PFSK-1 (cell line): ENCODE measurements at regions not wholly inside any gene's neighbourhood (a gene's known extent, or its start where the extent isn't known, plus 50 kb on each side); places are given as distances from the start of the nearest gene placed in this dataset.

Experiments used
- FOXP2 ChIP-seq: optimal IDR thresholded peaks from 2 replicates; pipeline ENCODE3; 2011; ENCODE audit warnings: borderline replicate concordance, control low read depth, inconsistent platforms; ENCODE audit not compliant: insufficient read depth; ENCODE audit errors: extremely low read length, extremely low read depth
- POLR2AphosphoS5 ChIP-seq: IDR thresholded peaks from 2 replicates; pipeline ENCODE4 v1.6.1; 2012; ENCODE audit warnings: low read depth, mild to moderate bottlenecking, control low read depth, low read length, moderate library complexity
- REST ChIP-seq, 2 experiments: IDR thresholded peaks; 2 replicates each; pipeline versions ENCODE4 v1.6.1 to v1.8.0; 2011 to 2012; ENCODE audit warnings: low read depth in 2 of 2, low read length in 2 of 2, control low read depth in 1 of 2, inconsistent platforms in 1 of 2, mild to moderate bottlenecking in 1 of 2, moderate library complexity in 1 of 2; ENCODE audit not compliant: insufficient read depth in 1 of 2
- SIN3A ChIP-seq: IDR thresholded peaks from 2 replicates; pipeline ENCODE4 v1.6.1; 2012; ENCODE audit warnings: mild to moderate bottlenecking, low read length, moderate library complexity, borderline replicate concordance; ENCODE audit not compliant: insufficient read depth
- TAF1 ChIP-seq: IDR thresholded peaks from 2 replicates; pipeline ENCODE4 v1.6.1; 2012; ENCODE audit warnings: low read length, control low read depth, borderline replicate concordance; ENCODE audit not compliant: insufficient read depth

DNA sequence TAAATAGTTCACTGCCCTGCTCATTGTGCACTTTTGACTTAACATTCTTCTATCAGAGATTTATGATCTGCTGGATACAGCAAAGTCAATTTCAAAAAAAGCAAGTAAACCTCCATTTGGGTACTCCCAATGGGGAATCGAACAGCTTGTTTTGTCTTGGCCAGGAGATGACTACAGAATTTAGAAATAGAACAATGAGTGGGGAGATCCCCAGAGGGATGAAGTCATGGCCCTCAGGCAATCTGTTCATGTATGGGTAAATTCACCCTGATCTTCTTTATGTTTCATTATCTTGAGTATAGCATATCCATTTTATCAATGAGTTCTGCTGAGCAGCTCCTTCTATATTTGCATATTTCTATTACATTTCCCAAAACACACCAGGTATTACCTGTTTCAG lies 1681.9 kb downstream of the HACE1 start:
- TF ChIP-seq POLR2AphosphoS5 (no peak), TAF1 (no peak), SIN3A (no peak), FOXP2 (no peak), REST (IDR thresholded peaks at IDR 0.05; ENCODE audit: insufficient read depth in 1 of 2, low read depth in 2 of 2, low read length in 2 of 2) (no peak)

- TF ChIP-seq FOXP2 (no peak), REST (IDR thresholded peaks at IDR 0.05; ENCODE audit: insufficient read depth in 1 of 2, low read depth in 2 of 2, low read length in 2 of 2) (no peak), TAF1 (no peak)
Observed at GRCh38 chr6:103175056-103175455, 1684.7 kb downstream of the HACE1 start.

DNA sequence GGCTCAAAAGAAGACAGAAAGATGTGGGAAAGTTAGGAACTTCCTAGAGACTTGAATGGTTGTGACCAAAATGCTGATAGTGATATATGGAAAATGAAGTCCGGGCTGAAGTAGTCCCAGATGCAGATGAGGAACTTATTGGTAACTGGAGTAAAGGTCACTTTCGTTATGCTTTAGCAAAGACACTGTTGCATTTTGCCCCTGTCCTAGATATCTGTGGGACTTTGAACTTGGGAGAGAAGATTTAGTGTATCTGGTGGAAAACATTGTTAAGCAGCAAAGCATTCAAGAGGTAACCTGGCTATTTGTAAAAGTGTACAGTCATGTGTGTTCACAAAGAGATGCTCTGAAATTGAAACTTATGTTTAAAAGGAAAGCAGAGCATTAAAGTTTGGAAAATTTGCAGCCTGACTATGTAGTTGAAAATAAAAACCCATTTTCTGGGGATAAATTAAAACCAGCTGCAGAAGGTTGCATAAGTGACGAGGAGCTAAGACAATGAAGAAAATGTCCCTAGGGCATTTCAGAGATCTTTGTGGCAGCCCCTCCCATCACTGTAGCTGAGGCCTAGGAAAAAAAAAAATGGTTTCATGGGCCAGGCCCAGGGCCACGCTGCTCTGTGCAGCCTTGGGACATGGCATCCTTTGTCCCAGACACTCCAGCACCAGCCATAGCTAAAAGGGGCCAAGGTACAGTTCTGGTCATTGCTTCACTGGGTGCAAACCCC lies 1692.2 kb downstream of the HACE1 start:
- TF ChIP-seq TAF1 (no peak), REST (IDR thresholded peaks at IDR 0.05; ENCODE audit: insufficient read depth in 1 of 2, low read depth in 2 of 2, low read length in 2 of 2) (no peak), POLR2AphosphoS5 (no peak), SIN3A (no peak), FOXP2 (no peak)

GRCh38 chr6:103154779-103155572 lies 1704.7 kb downstream of the HACE1 start:
- no peak for TF ChIP-seq POLR2AphosphoS5
- TF ChIP-seq SIN3A: no peak
- TF ChIP-seq FOXP2: no peak
- TF ChIP-seq REST (IDR thresholded peaks at IDR 0.05; ENCODE audit: insufficient read depth in 1 of 2, low read depth in 2 of 2, low read length in 2 of 2): no peak
- TF ChIP-seq TAF1: no peak

DNA sequence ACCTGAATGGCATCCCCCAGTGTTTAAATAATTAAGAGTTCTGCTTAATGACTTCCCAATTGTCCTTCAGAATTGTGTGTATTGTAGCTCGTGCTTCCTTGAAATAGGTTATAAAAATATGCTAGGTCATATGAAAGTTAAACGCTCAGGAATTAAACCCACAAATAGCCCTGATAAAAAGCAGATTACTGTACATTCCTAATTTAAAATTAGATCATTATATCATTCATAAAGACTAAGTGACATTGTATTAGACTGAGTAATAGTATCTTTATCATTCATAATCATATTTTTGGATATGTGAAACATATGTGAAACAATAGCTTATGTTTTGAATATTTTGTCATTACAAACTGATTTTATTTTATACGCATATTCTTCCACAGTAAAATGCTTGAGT lies 1706.7 kb downstream of the HACE1 start:
- TF ChIP-seq TAF1 (no peak), POLR2AphosphoS5 (no peak), REST (IDR thresholded peaks at IDR 0.05; ENCODE audit: insufficient read depth in 1 of 2, low read depth in 2 of 2, low read length in 2 of 2) (no peak), SIN3A (no peak), FOXP2 (no peak)
